Astrocyte (in vitro differentiated cells and primary cell): ENCODE measurements at regions not wholly inside any gene's neighbourhood (a gene's known extent, or its start where the extent isn't known, plus 50 kb on each side); places are given as distances from the start of the nearest gene placed in this dataset.
A peak's percentile ranks its signal among the peaks of the same experiment; 100 is the strongest.

Experiments
- DNase-seq: peaks from one replicate; pipeline ENCODE4 v3.0.0-alpha.2; 2010; ENCODE audit warnings: low read depth
- FAIRE-seq: peaks from 2 replicates; lab custom pipeline; 2011; peaks lifted over from hg19 to GRCh38; lab: Jason Lieb, UNC
- H2AFZ ChIP-seq: 2 replicates; pipeline ENCODE4 v1.6.0; 2012; ENCODE audit warnings: low read depth, low read length, inconsistent platforms
- H3K27ac ChIP-seq: 2 replicates; pipeline ENCODE4 v1.5.1; 2011; ENCODE audit warnings: low read depth, low read length, inconsistent platforms
- H3K27me3 ChIP-seq: 2 replicates; pipeline ENCODE4 v1.6.0; 2011; ENCODE audit warnings: low read length, inconsistent platforms; ENCODE audit not compliant: insufficient read depth
- H3K36me3 ChIP-seq: 2 replicates; pipeline ENCODE4 v1.5.1; 2011; ENCODE audit warnings: low read length, inconsistent platforms; ENCODE audit not compliant: insufficient read depth
- H3K4me1 ChIP-seq: 2 replicates; pipeline ENCODE4 v1.5.1; 2011; ENCODE audit warnings: low read length, inconsistent platforms; ENCODE audit not compliant: insufficient read depth
- H3K4me2 ChIP-seq: 2 replicates; pipeline ENCODE4 v1.6.0; 2012; ENCODE audit warnings: low read length, inconsistent platforms
- H3K4me3 ChIP-seq: 2 replicates; pipeline ENCODE4 v1.5.1; 2011; ENCODE audit warnings: low read depth, mild to moderate bottlenecking, low read length, inconsistent platforms; ENCODE audit not compliant: insufficient read depth
- H3K79me2 ChIP-seq: 2 replicates; pipeline ENCODE4 v1.6.0; 2012; ENCODE audit warnings: mild to moderate bottlenecking, low read length, inconsistent platforms; ENCODE audit not compliant: insufficient read depth
- H3K9ac ChIP-seq: 2 replicates; pipeline ENCODE4 v1.6.0; 2012; ENCODE audit warnings: mild to moderate bottlenecking, low read length, inconsistent platforms
- H3K9me3 ChIP-seq: 2 replicates; pipeline ENCODE4 v1.5.1; 2012; ENCODE audit warnings: low read depth, mild to moderate bottlenecking, low read length, inconsistent platforms; ENCODE audit not compliant: insufficient read depth
- H4K20me1 ChIP-seq: 2 replicates; pipeline ENCODE4 v1.6.0; 2012; ENCODE audit warnings: low read length, inconsistent platforms; ENCODE audit not compliant: insufficient read depth
- H3K27ac Mint-ChIP-seq: one replicate; pipeline ENCODE4 v1.8.0; 2021; ENCODE audit warnings: mild to moderate bottlenecking, mixed read lengths; ENCODE audit not compliant: unreplicated experiment
- H3K27me3 Mint-ChIP-seq: one replicate; pipeline ENCODE4 v1.8.0; 2021; ENCODE audit warnings: low read depth, mixed read lengths; ENCODE audit not compliant: unreplicated experiment
- H3K36me3 Mint-ChIP-seq: one replicate; pipeline ENCODE4 v1.8.0; 2021; ENCODE audit warnings: low read depth, mixed read lengths; ENCODE audit not compliant: unreplicated experiment
- H3K4me1 Mint-ChIP-seq: one replicate; pipeline ENCODE4 v1.8.0; 2021; ENCODE audit warnings: low read depth, mixed read lengths; ENCODE audit not compliant: unreplicated experiment
- H3K4me3 Mint-ChIP-seq: one replicate; pipeline ENCODE4 v1.8.0; 2021; ENCODE audit warnings: mild to moderate bottlenecking, moderate library complexity, mixed read lengths; ENCODE audit not compliant: unreplicated experiment
- H3K9me3 Mint-ChIP-seq: one replicate; pipeline ENCODE4 v1.8.0; 2021; ENCODE audit warnings: mild to moderate bottlenecking, mixed read lengths; ENCODE audit not compliant: unreplicated experiment
- EZH2 ChIP-seq: IDR thresholded peaks from 2 replicates; pipeline ENCODE4 v1.6.1; 2012; ENCODE audit warnings: mild to moderate bottlenecking, low read length, inconsistent platforms; ENCODE audit not compliant: insufficient read depth
- TF ChIP-seq, protein P1 (sequence below): IDR thresholded peaks from 2 replicates; pipeline ENCODE4 v1.5.1; 2011; ENCODE audit warnings: low read depth, mild to moderate bottlenecking, inconsistent platforms, low read length, moderate library complexity; ENCODE audit not compliant: insufficient read depth

DNA sequence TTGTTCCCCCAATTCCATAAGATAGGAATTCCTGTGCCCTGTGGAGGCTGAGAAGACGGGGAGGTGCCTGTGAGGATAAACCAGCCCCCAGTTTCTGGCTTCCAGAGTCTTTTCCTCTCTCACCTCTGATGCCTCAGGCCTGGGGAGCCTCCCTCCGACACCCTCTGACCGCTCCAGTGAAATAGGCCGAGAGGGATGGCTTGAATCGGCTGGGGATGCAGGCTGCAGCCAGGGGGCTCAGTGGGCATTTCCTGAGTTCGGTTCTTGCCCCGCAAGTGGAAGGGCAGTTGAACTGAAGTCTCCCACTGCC lies 339.4 kb downstream of the SEC14L1 start:
- Histone ChIP-seq H3K79me2 (peaks cover 93% of the 10 kb centered on the region), H3K27me3 (no peaks in the 10 kb centered on the region), H3K4me1 (peaks cover 45% of the 10 kb centered on the region), H3K4me2 (no peak overlapping the region), H4K20me1 (peaks cover 97% of the 10 kb centered on the region), H3K9me3 (no peaks in the 10 kb centered on the region), H3K9ac (peak overlapping the region; percentile 18), H2AFZ (no peak overlapping the region), H3K4me3 (no peak overlapping the region), H3K36me3 (no peaks in the 10 kb centered on the region), H3K27ac (no peak overlapping the region)
- Mint-ChIP-seq H3K4me1 (peaks cover 38% of the 10 kb centered on the region), H3K4me3 (no peak overlapping the region), H3K9me3 (no peaks in the 10 kb centered on the region), H3K27me3 (no peaks in the 10 kb centered on the region), H3K36me3 (peaks cover 8% of the 10 kb centered on the region), H3K27ac (no peak overlapping the region)
- FAIRE-seq (no peak), DNase-seq (no peak)
- TF ChIP-seq, protein P1, sequence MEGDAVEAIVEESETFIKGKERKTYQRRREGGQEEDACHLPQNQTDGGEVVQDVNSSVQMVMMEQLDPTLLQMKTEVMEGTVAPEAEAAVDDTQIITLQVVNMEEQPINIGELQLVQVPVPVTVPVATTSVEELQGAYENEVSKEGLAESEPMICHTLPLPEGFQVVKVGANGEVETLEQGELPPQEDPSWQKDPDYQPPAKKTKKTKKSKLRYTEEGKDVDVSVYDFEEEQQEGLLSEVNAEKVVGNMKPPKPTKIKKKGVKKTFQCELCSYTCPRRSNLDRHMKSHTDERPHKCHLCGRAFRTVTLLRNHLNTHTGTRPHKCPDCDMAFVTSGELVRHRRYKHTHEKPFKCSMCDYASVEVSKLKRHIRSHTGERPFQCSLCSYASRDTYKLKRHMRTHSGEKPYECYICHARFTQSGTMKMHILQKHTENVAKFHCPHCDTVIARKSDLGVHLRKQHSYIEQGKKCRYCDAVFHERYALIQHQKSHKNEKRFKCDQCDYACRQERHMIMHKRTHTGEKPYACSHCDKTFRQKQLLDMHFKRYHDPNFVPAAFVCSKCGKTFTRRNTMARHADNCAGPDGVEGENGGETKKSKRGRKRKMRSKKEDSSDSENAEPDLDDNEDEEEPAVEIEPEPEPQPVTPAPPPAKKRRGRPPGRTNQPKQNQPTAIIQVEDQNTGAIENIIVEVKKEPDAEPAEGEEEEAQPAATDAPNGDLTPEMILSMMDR: no peak
- TF ChIP-seq EZH2: no peak

DNA sequence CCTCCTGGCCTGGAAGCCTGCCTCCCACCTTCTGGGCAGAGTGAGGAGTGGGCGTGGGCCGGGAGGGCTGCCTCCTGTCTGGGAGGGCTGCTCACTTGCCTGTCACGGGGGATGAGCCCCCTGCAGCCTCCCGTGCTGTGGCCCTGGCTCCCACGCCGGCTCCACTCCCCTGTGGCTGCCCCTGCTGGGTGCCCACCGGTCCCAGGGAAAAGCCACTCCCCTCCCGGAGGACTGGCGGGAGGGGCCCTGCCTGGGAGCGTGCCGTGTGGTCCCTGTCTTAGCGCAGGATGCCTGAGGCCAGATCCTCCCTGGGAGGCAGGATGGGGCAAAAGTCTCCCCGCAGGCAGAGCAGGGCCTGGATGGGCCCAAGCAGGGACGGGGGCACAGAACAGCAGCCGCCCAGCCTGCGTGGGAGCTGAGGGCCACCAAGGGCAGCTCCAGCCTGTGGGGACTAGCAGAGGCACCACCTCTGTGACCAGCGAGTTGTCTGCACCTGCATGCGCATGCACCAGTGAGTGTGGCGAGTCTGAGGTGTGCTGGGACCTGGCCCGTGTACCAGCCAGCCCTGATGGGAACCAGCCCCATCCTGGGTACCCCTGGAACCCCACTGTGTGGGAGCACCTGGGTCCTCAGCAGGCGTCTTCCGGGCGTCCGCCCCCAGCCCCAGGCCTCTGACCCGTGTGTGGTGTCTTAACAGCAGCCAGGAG lies 339.9 kb downstream of the SEC14L1 start:
- peaks cover 40% of the 10 kb centered on the region for H3K4me1 ChIP-seq
- Mint-ChIP-seq H3K9me3 (no peaks in the 10 kb centered on the region), H3K4me1 (peaks cover 32% of the 10 kb centered on the region), H3K4me3 (no peak overlapping the region), H3K27me3 (no peaks in the 10 kb centered on the region), H3K36me3 (peaks cover 8% of the 10 kb centered on the region), H3K27ac (no peak overlapping the region)
- H3K4me3 ChIP-seq: no peak overlapping the region
- FAIRE-seq: no peak
- H4K20me1 ChIP-seq: peaks cover 97% of the 10 kb centered on the region
- H2AFZ ChIP-seq: no peak overlapping the region
- TF ChIP-seq, protein P1: no peak
- no peak for TF ChIP-seq EZH2
- no peak for DNase-seq
- no peaks in the 10 kb centered on the region for H3K27me3 ChIP-seq
- H3K36me3 ChIP-seq: no peaks in the 10 kb centered on the region
- no peak overlapping the region for H3K4me2 ChIP-seq
- peak overlapping the region; percentile 18 for H3K9ac ChIP-seq
- H3K9me3 ChIP-seq: no peaks in the 10 kb centered on the region
- H3K27ac ChIP-seq: no peak overlapping the region
- H3K79me2 ChIP-seq: peaks cover 93% of the 10 kb centered on the region
